Psoas muscle (tissue), 7 donors: ENCODE measurements at regions not wholly inside any gene's neighbourhood (a gene's known extent, or its start where the extent isn't known, plus 50 kb on each side); places are given as distances from the start of the nearest gene placed in this dataset.

ENCODE experiments used
- ATAC-seq, 4 donors: fragments of 200-7000 bp; cut with Tn5 transposase; one replicate each; pipeline ENCODE4 v1.9.1; 2020; ENCODE audit warnings: moderate library complexity in 3 of 4, mild to moderate bottlenecking in 2 of 4
- DNase-seq, 2 donors: peaks; one replicate each; pipeline ENCODE4 v3.0.0-alpha.2; 2020
- H3K27ac ChIP-seq: fragments of 200-600 bp; one replicate; pipeline ENCODE4 v1.8.0; 2022
- H3K27me3 ChIP-seq, 3 donors: fragments of 200-600 bp in 1 of 3; one replicate each; pipeline versions ENCODE4 v1.6.1 to v1.8.0; 2013 to 2022; ENCODE audit warnings: low read length in 2 of 3, mild to moderate bottlenecking in 2 of 3, moderate library complexity in 1 of 3; ENCODE audit not compliant: insufficient read depth in 3 of 3
- H3K36me3 ChIP-seq, 2 donors: fragments of 200-600 bp in 1 of 2; one replicate each; pipeline versions ENCODE4 v1.6.1 to v1.8.0; 2013 to 2022; ENCODE audit warnings: low read depth in 1 of 2, mild to moderate bottlenecking in 1 of 2, moderate library complexity in 1 of 2; ENCODE audit not compliant: insufficient read depth in 1 of 2
- H3K4me1 ChIP-seq: fragments of 200-600 bp; one replicate; pipeline ENCODE4 v1.8.0; 2022
- H3K4me3 ChIP-seq: fragments of 200-600 bp; one replicate; pipeline ENCODE4 v1.8.0; 2022; ENCODE audit warnings: mild to moderate bottlenecking
- H3K9me3 ChIP-seq: fragments of 200-600 bp; one replicate; pipeline ENCODE4 v1.8.0; 2022
- WGBS, 3 donors: extraction: QIAGEN DNeasy Blood & Tissue Kit; methylation state at CpG; one replicate each; pipeline versions ENCODE4 v1.1.6 to v1.1.7; 2013; 5-methylcytosine and 5-hydroxymethylcytosine counted together
- intact Hi-C, 2 donors: fragments of 100-400 bp; cut with DNase I; formaldehyde crosslinking; loops; one replicate each; pipeline versions ENCODE4 v1.11.0 to v1.14.2; 2022
- TF ChIP-seq, protein P1 (sequence below): fragments of 200-600 bp; IDR thresholded peaks from one replicate; pipeline ENCODE4 v1.8.0; 2022; ENCODE audit warnings: antibody characterized with exemption
- donor health status: healthy with polysubstance abuse.
- donor health status: DM: no; HTN: no; CAD: no; lungs with moderate emphysema.
- donor health status: Bipolar disorder and iron deficiency.
- donor health status: healthy.
- donor health status: DM: yes; HTN: yes; CAD: no.
- donor health status: DM: no; HTN: no; CAD: no.
- donor health status: DM: yes; HTN: yes; CAD: no.

- H3K4me3 ChIP-seq = no peak overlapping the region
- no peaks in the 10 kb centered on the region for H3K4me1 ChIP-seq
- intact Hi-C loops = no loop called here
- ATAC-seq = no peak
- H3K9me3 ChIP-seq = no peaks in the 10 kb centered on the region
- TF ChIP-seq, protein P1, sequence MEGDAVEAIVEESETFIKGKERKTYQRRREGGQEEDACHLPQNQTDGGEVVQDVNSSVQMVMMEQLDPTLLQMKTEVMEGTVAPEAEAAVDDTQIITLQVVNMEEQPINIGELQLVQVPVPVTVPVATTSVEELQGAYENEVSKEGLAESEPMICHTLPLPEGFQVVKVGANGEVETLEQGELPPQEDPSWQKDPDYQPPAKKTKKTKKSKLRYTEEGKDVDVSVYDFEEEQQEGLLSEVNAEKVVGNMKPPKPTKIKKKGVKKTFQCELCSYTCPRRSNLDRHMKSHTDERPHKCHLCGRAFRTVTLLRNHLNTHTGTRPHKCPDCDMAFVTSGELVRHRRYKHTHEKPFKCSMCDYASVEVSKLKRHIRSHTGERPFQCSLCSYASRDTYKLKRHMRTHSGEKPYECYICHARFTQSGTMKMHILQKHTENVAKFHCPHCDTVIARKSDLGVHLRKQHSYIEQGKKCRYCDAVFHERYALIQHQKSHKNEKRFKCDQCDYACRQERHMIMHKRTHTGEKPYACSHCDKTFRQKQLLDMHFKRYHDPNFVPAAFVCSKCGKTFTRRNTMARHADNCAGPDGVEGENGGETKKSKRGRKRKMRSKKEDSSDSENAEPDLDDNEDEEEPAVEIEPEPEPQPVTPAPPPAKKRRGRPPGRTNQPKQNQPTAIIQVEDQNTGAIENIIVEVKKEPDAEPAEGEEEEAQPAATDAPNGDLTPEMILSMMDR = no peak
- no peak overlapping the region for H3K27ac ChIP-seq
- no peaks in the 10 kb centered on the region for H3K36me3 ChIP-seq
- DNase-seq = peak in 1 of 2 donors; percentile 28
- 25 to 34% (median 27%) methylated on average over 11 to 14 of the region's 14 CpGs for WGBS, 3 donors
- H3K27me3 ChIP-seq = peaks cover 0 to 86% (median 11%) of the 10 kb centered on the region in 3 donors
These were observed 79.8 kb downstream of the ENGASE start for GRCh38 chr17:79154446-79154845.

- Histone ChIP-seq H3K4me1 (no peaks in the 10 kb centered on the region), H3K27me3 (peaks cover 0 to 85% (median 9%) of the 10 kb centered on the region in 3 donors), H3K36me3 (no peaks in the 10 kb centered on the region), H3K9me3 (no peaks in the 10 kb centered on the region), H3K27ac (no peak overlapping the region), H3K4me3 (no peak overlapping the region)
- WGBS, 3 donors = 35 to 42% (median 38%) methylated on average over 14 of the region's 14 CpGs
- ATAC-seq (no peak), DNase-seq (no peak)
- intact Hi-C loops = no loop called here
- TF ChIP-seq, protein P1 = no peak
These were observed 78.9 kb downstream of the ENGASE start for GRCh38 chr17:79153367-79154130.

DNA sequence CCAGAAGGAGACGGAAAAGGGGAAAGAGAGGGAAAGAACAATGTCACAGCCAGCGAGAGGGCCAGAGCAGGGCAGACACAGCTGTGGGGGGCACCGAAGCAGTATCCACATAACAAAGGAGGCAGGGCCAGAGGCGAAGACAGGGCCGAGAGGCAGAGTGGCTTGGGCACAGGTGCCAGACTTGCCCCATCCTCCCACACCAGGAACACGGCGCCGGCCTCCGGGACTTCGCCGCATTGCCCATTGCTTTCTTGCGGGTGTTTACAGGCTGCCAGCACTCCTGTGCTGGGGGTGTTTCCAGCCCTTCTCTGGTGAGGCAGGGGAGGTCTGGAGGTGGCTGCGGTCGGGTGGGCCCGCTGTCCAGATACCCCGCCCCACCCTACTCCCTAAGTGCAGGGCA is 78.0 kb downstream of the ENGASE start:
- TF ChIP-seq, protein P1 = no peak
- DNase-seq (no peak), ATAC-seq (no peak)
- Histone ChIP-seq H3K27me3 (peaks cover 0 to 79% (median 4%) of the 10 kb centered on the region in 3 donors), H3K27ac (no peak overlapping the region), H3K4me3 (no peak overlapping the region), H3K9me3 (no peaks in the 10 kb centered on the region), H3K4me1 (no peaks in the 10 kb centered on the region), H3K36me3 (no peaks in the 10 kb centered on the region)
- 16 to 26% (median 20%) methylated on average over 15 to 16 of the region's 16 CpGs for WGBS, 3 donors
- intact Hi-C loops = no loop called here

DNA sequence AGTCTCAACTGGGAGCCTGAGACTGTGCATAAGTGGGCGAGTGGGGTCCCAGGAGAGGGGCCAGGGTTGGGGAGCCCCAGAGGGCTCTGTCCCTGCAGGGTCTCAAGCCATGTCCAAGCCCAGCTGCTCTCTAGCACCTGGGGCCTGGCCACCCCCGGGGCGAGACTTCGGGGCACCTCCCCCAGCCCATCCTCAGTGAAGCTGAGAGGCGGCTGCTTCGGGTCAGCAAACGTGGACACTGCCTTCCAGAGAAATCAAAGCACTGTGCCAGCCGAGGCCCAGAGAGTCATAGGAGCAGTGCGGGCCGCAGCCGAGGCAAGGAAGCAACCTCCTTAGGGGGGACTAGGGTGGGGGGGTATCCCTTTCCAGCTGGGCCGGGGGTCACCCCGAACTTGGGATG is 77.5 kb downstream of the ENGASE start:
- 11 to 15% (median 12%) methylated on average over 10 to 13 of the region's 13 CpGs for WGBS, 3 donors
- no peaks in the 10 kb centered on the region for H3K9me3 ChIP-seq
- H3K27ac ChIP-seq = no peak overlapping the region
- H3K27me3 ChIP-seq = peaks cover 0 to 79% (median 4%) of the 10 kb centered on the region in 3 donors
- no peaks in the 10 kb centered on the region for H3K36me3 ChIP-seq
- intact Hi-C loops = no loop called here
- no peaks in the 10 kb centered on the region for H3K4me1 ChIP-seq
- TF ChIP-seq, protein P1 = no peak
- H3K4me3 ChIP-seq = no peak overlapping the region
- ATAC-seq (no peak), DNase-seq (no peak)

DNA sequence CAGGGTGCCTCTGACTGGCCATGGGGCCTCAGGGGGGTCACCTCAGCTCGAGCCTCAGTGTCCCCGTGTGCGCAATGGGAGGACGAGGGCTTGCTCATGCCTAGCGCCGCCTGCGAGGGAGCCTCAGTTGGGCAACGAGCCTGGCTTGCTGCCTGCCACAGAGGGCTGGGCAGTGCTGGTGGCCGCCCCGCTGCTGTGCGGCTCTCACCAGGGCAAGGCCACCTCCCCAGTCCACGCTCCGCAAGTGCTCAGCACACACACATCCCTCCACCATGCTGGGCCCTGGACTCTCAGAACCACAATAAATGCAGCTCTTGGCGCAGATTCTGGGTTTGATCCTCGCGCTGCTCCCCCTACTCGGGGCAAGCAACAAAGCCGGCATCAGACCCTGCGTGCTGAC is 76.2 kb downstream of the ENGASE start:
- WGBS, 3 donors = 62 to 69% (median 65%) methylated on average over 19 of the region's 19 CpGs
- no peak for DNase-seq
- Histone ChIP-seq H3K27ac (no peak overlapping the region), H3K9me3 (no peaks in the 10 kb centered on the region), H3K36me3 (no peaks in the 10 kb centered on the region), H3K4me3 (no peak overlapping the region), H3K4me1 (no peaks in the 10 kb centered on the region), H3K27me3 (peaks cover 0 to 66% (median 5%) of the 10 kb centered on the region in 3 donors)
- intact Hi-C loops = no loop called here
- TF ChIP-seq, protein P1 = no peak
- no peak for ATAC-seq
